Lower leg skin (tissue), 4 donors: ENCODE measurements at regions not wholly inside any gene's neighbourhood (a gene's known extent, or its start where the extent isn't known, plus 50 kb on each side); places are given as distances from the start of the nearest gene placed in this dataset.

Experiments
- DNase-seq, 2 donors: peaks; one replicate each; pipeline ENCODE4 v3.0.0-alpha.2; 2019; ENCODE audit warnings: low spot score in 2 of 2
- H3K4me3 ChIP-seq: fragments of 200-600 bp; sonication (generic); 2 replicates; pipeline ENCODE4 v1.5.1; 2017; ENCODE audit warnings: mild to moderate bottlenecking, low read depth; ENCODE audit not compliant: poor library complexity, severe bottlenecking
- CTCF ChIP-seq, 3 donors: fragments of 450-650 bp; IDR thresholded peaks; one replicate each; pipeline ENCODE4 v1.5.1; 2016; ENCODE audit warnings: antibody characterized with exemption in 3 of 3, mild to moderate bottlenecking in 3 of 3, moderate library complexity in 2 of 3
- POLR2A ChIP-seq, 2 donors: fragments of 450-650 bp; IDR thresholded peaks; one replicate each; pipeline ENCODE4 v1.6.1; 2016 to 2017; ENCODE audit warnings: antibody characterized with exemption in 2 of 2, mild to moderate bottlenecking in 1 of 2, moderate library complexity in 1 of 2
- WGBS, 2 donors: methylation state at CpG; one replicate each; pipeline ENCODE4 v1.1.5; 2018; 5-methylcytosine and 5-hydroxymethylcytosine counted together
- intact Hi-C: fragments of 100-400 bp; cut with DNase I; formaldehyde crosslinking; loops from one replicate; pipeline ENCODE4 v1.15.0; 2023; ENCODE audit warnings: low total_unique reads

- WGBS, 2 donors = 84 to 87% methylated on average over 5 of the region's 5 CpGs
- no peak for DNase-seq
- H3K4me3 ChIP-seq = no peak overlapping the region
- intact Hi-C loops = no loop called here
- TF ChIP-seq POLR2A (IDR thresholded peaks at IDR 0.05) (no peak), CTCF (IDR thresholded peaks at IDR 0.05) (no peak)
Measured at GRCh38 chr16:13560151-13560550, 359.8 kb upstream of the ERCC4 start.

- no peak overlapping the region for H3K4me3 ChIP-seq
- intact Hi-C loops = no loop called here
- 70 to 72% methylated on average over 10 of the region's 10 CpGs for WGBS, 2 donors
- no peak for DNase-seq
- no peak for TF ChIP-seq CTCF (IDR thresholded peaks at IDR 0.05)
- TF ChIP-seq POLR2A (IDR thresholded peaks at IDR 0.05) = no peak
Measured at GRCh38 chr16:13561291-13562070, 358.5 kb upstream of the ERCC4 start.

GRCh38 chr16:13568803-13569202, 351.2 kb upstream of the ERCC4 start:
- no peak for DNase-seq
- 86 to 90% methylated on average over 5 of the region's 5 CpGs for WGBS, 2 donors
- no peak overlapping the region for H3K4me3 ChIP-seq
- intact Hi-C loops = loop anchor here (5.0 kb wide), 1 partner anchor 93 kb away; no protein-coding TSS in a partner anchor
- TF ChIP-seq CTCF (IDR thresholded peaks at IDR 0.05) = no peak
- TF ChIP-seq POLR2A (IDR thresholded peaks at IDR 0.05) = no peak

GRCh38 chr16:13569986-13570385, 350.0 kb upstream of the ERCC4 start:
- intact Hi-C loops = loop anchor here (5.0 to 10.0 kb wide), 2 partner anchors 92 to 1345 kb away; no protein-coding TSS in a partner anchor
- WGBS, 2 donors = 74 to 82% methylated on average over 4 of the region's 4 CpGs
- no peak for TF ChIP-seq POLR2A (IDR thresholded peaks at IDR 0.05)
- no peak for TF ChIP-seq CTCF (IDR thresholded peaks at IDR 0.05)

GRCh38 chr16:13571036-13571435, 348.9 kb upstream of the ERCC4 start:
- H3K4me3 ChIP-seq = no peak overlapping the region
- no peak for TF ChIP-seq POLR2A (IDR thresholded peaks at IDR 0.05)
- TF ChIP-seq CTCF (IDR thresholded peaks at IDR 0.05) = no peak
- intact Hi-C loops = loop anchor here (10.0 kb wide), 1 partner anchor 1346 kb away; no protein-coding TSS in a partner anchor
- no peak for DNase-seq
- 77 to 84% methylated on average over 7 of the region's 7 CpGs for WGBS, 2 donors

More at GRCh38 chr16:13569986-13570385, 350.0 kb upstream of the ERCC4 start:
- no peak overlapping the region for H3K4me3 ChIP-seq
- no peak for DNase-seq
